ENCODE measurements at regions not wholly inside any gene's neighbourhood (a gene's known extent, or its start where the extent isn't known, plus 50 kb on each side); places are given as distances from the start of the nearest gene placed in this dataset.

GRCh38 chr11:19307498-19307897, 66.8 kb upstream of the E2F8 start:
- TF ChIP-seq, protein P1, sequence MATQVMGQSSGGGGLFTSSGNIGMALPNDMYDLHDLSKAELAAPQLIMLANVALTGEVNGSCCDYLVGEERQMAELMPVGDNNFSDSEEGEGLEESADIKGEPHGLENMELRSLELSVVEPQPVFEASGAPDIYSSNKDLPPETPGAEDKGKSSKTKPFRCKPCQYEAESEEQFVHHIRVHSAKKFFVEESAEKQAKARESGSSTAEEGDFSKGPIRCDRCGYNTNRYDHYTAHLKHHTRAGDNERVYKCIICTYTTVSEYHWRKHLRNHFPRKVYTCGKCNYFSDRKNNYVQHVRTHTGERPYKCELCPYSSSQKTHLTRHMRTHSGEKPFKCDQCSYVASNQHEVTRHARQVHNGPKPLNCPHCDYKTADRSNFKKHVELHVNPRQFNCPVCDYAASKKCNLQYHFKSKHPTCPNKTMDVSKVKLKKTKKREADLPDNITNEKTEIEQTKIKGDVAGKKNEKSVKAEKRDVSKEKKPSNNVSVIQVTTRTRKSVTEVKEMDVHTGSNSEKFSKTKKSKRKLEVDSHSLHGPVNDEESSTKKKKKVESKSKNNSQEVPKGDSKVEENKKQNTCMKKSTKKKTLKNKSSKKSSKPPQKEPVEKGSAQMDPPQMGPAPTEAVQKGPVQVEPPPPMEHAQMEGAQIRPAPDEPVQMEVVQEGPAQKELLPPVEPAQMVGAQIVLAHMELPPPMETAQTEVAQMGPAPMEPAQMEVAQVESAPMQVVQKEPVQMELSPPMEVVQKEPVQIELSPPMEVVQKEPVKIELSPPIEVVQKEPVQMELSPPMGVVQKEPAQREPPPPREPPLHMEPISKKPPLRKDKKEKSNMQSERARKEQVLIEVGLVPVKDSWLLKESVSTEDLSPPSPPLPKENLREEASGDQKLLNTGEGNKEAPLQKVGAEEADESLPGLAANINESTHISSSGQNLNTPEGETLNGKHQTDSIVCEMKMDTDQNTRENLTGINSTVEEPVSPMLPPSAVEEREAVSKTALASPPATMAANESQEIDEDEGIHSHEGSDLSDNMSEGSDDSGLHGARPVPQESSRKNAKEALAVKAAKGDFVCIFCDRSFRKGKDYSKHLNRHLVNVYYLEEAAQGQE (IDR thresholded peaks at IDR 0.05; ENCODE audit: unreplicated experiment): no peak
- peak; percentile 32 to 49 for TF ChIP-seq CTCF (conservative IDR thresholded peaks at IDR 0.05; ENCODE audit: low read depth in 2 of 2)
- TF ChIP-seq POLR2AphosphoS5 (IDR thresholded peaks at IDR 0.05; ENCODE audit: low read depth): no peak
- TF ChIP-seq EZH2 (IDR thresholded peaks at IDR 0.05; ENCODE audit: low read depth, unreplicated experiment): no peak
- no peak for TF ChIP-seq JUNB (IDR thresholded peaks at IDR 0.05; ENCODE audit: unreplicated experiment)
